ENCODE measurements at regions not wholly inside any gene's neighbourhood (a gene's known extent, or its start where the extent isn't known, plus 50 kb on each side); places are given as distances from the start of the nearest gene placed in this dataset.

- TF ChIP-seq CTCF (IDR thresholded peaks at IDR 0.05) (no peak), POLR2A (IDR thresholded peaks at IDR 0.05) (no peak), EP300 (IDR thresholded peaks at IDR 0.05) (no peak)
These were observed 585.2 kb downstream of the BRD1 start for GRCh38 chr22:49242480-49242879.
